Mucosa of descending colon (tissue), 3 donors: ENCODE measurements at regions not wholly inside any gene's neighbourhood (a gene's known extent, or its start where the extent isn't known, plus 50 kb on each side); places are given as distances from the start of the nearest gene placed in this dataset.
"Not testable (repeated sequence)": the region's sequence is repeated elsewhere in the genome, so short reads cannot be mapped to it uniquely, and the experiment has no call there.

Experiments used
- ATAC-seq: fragments of 200-7000 bp; cut with Tn5 transposase; one replicate; pipeline ENCODE4 v1.9.1; 2020; ENCODE audit warnings: mild to moderate bottlenecking, moderate library complexity
- DNase-seq, 3 donors: peaks; one replicate each; pipeline ENCODE4 v3.0.0-alpha.2; 2020
- H3K36me3 ChIP-seq: fragments of 200-600 bp; one replicate; pipeline ENCODE4 v1.8.0; 2021; ENCODE audit warnings: low read depth, mild to moderate bottlenecking
- H3K4me1 ChIP-seq: fragments of 200-600 bp; one replicate; pipeline ENCODE4 v1.8.0; 2021; ENCODE audit warnings: low read depth, mild to moderate bottlenecking
- H3K4me3 ChIP-seq: fragments of 200-600 bp; one replicate; pipeline ENCODE4 v1.8.0; 2021; ENCODE audit warnings: mild to moderate bottlenecking
- H3K9me3 ChIP-seq: fragments of 200-600 bp; one replicate; pipeline ENCODE4 v1.8.0; 2021; ENCODE audit warnings: mild to moderate bottlenecking
- intact Hi-C, 2 donors: fragments of 100-400 bp; cut with DNase I in 1 of 2; cut with micrococcal nuclease in 1 of 2; formaldehyde crosslinking; loops; one replicate each; pipeline versions ENCODE4 v1.11.0 to v1.11.1; 2022; cut with DNase I, micrococcal nuclease
- TF ChIP-seq, protein P1 (sequence below): fragments of 200-600 bp; IDR thresholded peaks from one replicate; pipeline ENCODE4 v1.8.0; 2022; ENCODE audit warnings: antibody characterized with exemption, mild to moderate bottlenecking
- donor health status: DM: no; HTN: no; CAD: no; lungs with moderate emphysema.
- donor health status: DM: no; HTN: no; CAD: no.
- donor health status: DM: no; HTN: yes; CAD: no.

DNA sequence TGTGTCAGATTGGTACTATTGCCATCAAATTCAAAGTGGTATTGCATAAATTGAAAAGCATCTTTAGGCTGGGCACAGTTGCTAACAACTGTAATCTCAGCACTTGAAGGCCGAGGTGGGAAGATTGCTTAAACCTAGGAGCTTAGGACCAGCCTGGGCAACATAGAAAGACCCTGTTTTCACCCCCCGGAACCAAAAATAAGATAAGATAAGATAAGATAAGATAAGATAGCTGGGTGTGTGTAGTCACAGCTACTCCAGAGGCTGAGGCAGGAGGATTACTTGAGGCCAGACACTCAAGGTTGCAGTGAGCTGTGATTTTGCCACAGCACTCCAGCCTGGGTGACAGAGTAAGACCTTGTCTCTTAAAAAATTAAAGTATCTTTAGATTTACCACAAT, 297.9 kb upstream of the SEMA6A start:
- TF ChIP-seq, protein P1, sequence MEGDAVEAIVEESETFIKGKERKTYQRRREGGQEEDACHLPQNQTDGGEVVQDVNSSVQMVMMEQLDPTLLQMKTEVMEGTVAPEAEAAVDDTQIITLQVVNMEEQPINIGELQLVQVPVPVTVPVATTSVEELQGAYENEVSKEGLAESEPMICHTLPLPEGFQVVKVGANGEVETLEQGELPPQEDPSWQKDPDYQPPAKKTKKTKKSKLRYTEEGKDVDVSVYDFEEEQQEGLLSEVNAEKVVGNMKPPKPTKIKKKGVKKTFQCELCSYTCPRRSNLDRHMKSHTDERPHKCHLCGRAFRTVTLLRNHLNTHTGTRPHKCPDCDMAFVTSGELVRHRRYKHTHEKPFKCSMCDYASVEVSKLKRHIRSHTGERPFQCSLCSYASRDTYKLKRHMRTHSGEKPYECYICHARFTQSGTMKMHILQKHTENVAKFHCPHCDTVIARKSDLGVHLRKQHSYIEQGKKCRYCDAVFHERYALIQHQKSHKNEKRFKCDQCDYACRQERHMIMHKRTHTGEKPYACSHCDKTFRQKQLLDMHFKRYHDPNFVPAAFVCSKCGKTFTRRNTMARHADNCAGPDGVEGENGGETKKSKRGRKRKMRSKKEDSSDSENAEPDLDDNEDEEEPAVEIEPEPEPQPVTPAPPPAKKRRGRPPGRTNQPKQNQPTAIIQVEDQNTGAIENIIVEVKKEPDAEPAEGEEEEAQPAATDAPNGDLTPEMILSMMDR = no peak
- no peaks in the 10 kb centered on the region for H3K9me3 ChIP-seq
- ATAC-seq (no peak), DNase-seq (no peak)
- H3K4me3 ChIP-seq = no peak overlapping the region
- no peaks in the 10 kb centered on the region for H3K36me3 ChIP-seq
- intact Hi-C loops = no loop called here
- no peaks in the 10 kb centered on the region for H3K4me1 ChIP-seq

- H3K4me1 ChIP-seq, H3K4me3 ChIP-seq, ATAC-seq, H3K36me3 ChIP-seq, intact Hi-C loops, H3K9me3 ChIP-seq, DNase-seq: not testable (repeated sequence)
Measured at GRCh38 chr5:116867825-116868224, 293.2 kb upstream of the SEMA6A start.

DNA sequence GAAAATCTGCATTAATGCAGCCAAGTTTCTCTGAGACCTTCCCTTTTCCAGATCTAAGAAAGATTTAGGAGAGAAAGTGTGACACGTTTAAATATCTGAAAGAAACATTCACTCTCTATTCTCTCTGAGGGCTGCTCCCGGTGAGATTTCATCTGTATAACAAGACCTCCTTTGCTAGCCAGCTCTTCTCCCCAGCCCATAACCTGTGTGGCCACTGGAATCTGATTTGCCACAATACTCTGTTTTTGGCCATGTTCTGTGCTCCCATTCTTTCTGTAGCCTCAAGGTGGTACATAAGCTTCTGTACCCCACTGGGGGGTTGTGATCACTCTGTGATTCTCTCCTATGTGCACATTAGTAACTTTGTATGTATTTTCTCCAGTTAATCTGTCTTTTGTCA, 291.0 kb upstream of the SEMA6A start:
- Histone ChIP-seq H3K9me3 (no peaks in the 10 kb centered on the region), H3K4me3 (no peak overlapping the region), H3K36me3 (no peaks in the 10 kb centered on the region), H3K4me1 (no peaks in the 10 kb centered on the region)
- DNase-seq (no peak), ATAC-seq (no peak)
- TF ChIP-seq, protein P1 = no peak
- intact Hi-C loops = no loop called here

DNA sequence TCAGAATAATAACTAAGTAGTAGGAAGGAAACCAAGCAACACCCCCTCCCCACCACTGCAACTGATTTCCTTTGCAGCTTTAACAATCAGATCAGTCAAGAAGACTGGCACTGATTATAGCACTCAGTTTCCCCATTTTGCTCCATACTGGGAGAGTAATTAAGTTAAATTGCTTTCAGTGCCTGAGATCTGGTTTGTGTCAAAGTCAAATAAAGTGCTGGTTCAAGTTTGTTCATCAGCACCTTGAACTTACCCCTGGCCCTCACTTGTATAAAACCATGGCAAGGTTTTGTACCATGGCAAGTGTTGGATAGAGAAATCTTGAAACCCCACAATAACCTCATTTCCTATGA, 290.2 kb upstream of the SEMA6A start:
- no peaks in the 10 kb centered on the region for H3K36me3 ChIP-seq
- no peaks in the 10 kb centered on the region for H3K4me1 ChIP-seq
- H3K4me3 ChIP-seq = no peak overlapping the region
- TF ChIP-seq, protein P1 = no peak
- DNase-seq = no peak
- no peaks in the 10 kb centered on the region for H3K9me3 ChIP-seq
- intact Hi-C loops = no loop called here
- ATAC-seq = no peak

DNA sequence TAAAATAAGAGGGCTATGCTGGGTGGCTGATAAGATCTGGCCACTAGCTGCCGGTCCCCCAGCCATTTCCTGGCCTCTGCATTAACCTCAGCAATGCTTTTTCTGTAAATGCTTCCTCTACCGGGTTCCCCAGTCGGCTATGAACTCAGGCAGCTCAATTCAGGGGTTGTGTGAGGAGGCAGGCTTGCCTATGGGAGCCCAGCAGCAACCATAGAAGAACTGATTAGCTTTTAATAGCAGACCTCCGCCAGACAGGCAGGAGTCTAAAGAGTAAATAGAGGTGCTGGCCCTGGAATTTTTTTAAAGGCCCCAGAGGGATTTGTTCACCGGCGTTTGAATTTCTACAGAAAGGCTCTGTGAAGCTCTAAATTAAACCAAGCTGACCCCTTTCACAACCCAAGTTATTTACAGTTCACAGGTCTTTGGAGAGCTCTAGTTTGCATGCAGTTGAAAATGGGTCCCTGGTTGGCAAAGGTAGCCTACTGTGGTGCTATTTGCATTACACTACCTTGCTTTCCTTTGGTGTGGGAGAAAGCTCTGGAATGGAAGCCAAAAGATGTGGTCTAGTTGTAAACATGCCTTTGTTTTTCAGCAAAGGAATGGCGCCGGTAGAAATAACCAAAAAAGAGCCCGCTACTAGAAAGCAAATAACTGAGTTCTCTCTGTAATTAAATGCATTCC, 289.7 kb upstream of the SEMA6A start:
- H3K9me3 ChIP-seq = no peaks in the 10 kb centered on the region
- DNase-seq (no peak), ATAC-seq (no peak)
- H3K4me1 ChIP-seq = no peaks in the 10 kb centered on the region
- intact Hi-C loops = no loop called here
- H3K4me3 ChIP-seq = no peak overlapping the region
- H3K36me3 ChIP-seq = no peaks in the 10 kb centered on the region
- TF ChIP-seq, protein P1 = no peak

DNA sequence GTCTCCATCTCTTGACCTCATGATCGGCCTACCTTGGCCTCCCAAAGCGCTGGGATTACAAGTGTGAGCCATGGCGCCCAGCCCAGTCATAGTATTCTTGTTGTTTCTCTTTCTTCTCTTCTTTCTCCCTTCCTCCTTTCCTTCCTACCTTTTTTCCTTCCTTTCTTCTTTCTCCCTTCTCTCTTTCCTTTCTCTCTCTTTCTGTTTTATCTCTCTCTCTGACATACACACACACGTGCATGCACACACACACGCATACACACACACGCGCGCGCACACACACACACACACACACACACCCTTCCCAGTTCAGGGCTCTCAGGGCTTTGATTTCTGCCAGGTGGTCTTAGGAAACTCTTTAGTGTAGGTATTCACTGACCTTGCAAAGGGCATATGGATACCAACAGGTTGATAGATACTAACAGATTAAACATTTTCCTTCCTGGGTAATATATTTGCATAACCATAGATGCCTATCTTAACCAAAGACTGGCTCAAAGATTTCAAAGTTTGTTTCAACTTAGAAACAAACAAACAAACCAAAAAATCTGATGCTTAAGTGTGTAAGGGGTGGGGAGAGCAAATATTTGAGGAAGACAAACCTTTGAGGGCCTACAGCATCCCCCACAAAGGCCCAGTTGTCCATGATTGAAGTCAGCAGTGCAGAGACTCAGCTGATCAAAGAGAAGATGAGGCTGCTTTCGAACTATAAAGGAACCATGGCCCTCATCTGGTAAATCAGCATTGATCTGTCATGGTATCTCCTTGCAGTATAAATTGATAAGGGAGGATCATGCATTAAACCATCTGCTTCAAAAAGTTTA, 288.2 kb upstream of the SEMA6A start:
- no peak for ATAC-seq
- DNase-seq = no peak
- TF ChIP-seq, protein P1 = no peak
- intact Hi-C loops = no loop called here
- Histone ChIP-seq H3K4me3 (no peak overlapping the region), H3K9me3 (no peaks in the 10 kb centered on the region), H3K4me1 (no peaks in the 10 kb centered on the region), H3K36me3 (no peaks in the 10 kb centered on the region)
